DOHH2 (cell line): ENCODE measurements at regions not wholly inside any gene's neighbourhood (a gene's known extent, or its start where the extent isn't known, plus 50 kb on each side); places are given as distances from the start of the nearest gene placed in this dataset.

Experiments
- CTCF ChIP-seq: fragments of 200-600 bp; sonication (generic); IDR thresholded peaks from one replicate; pipeline ENCODE4 v1.5.1; 2014; ENCODE audit warnings: antibody characterized with exemption, mild to moderate bottlenecking, low read depth, low read length; ENCODE audit not compliant: poor library complexity, severe bottlenecking
- EZH2phosphoT487 ChIP-seq: fragments of 200-600 bp; sonication (generic); IDR thresholded peaks from 2 replicates; pipeline ENCODE4 v1.6.1; 2017; ENCODE audit warnings: borderline replicate concordance, mild to moderate bottlenecking, antibody characterized with exemption, low read length, moderate library complexity, mixed read lengths

GRCh38 chr21:18476639-18477038 lies 73.1 kb upstream of the TMPRSS15 start:
- TF ChIP-seq CTCF: no peak
- no peak for TF ChIP-seq EZH2phosphoT487
